ENCODE measurements at regions not wholly inside any gene's neighbourhood (a gene's known extent, or its start where the extent isn't known, plus 50 kb on each side); places are given as distances from the start of the nearest gene placed in this dataset.

- H3K4me1 ChIP-seq (ENCODE audit: control insufficient read depth in 4 of 4, insufficient read depth in 4 of 4, low read length in 3 of 4): no peaks in the 10 kb centered on the region
- 89% methylated on average over 9 of the region's 9 CpGs for WGBS
- H3K27ac ChIP-seq (ENCODE audit: low read depth in 1 of 2, low read length in 2 of 2): no peak overlapping the region
- H3K27me3 ChIP-seq (ENCODE audit: control insufficient read depth in 4 of 4, insufficient read depth in 4 of 4, low read length in 3 of 4): no peaks in the 10 kb centered on the region
- H3K9me3 ChIP-seq (ENCODE audit: control insufficient read depth in 4 of 4, low read length in 3 of 4): no peaks in the 10 kb centered on the region
- DNase-seq (ENCODE audit: low spot score): no peak
- no peaks in the 10 kb centered on the region for H3K36me3 ChIP-seq (ENCODE audit: control insufficient read depth in 4 of 4, insufficient read depth in 3 of 4, low read depth in 1 of 4, low read length in 3 of 4)
- TF ChIP-seq SP1 (IDR thresholded peaks at IDR 0.05) (no peak), NR2F2 (IDR thresholded peaks at IDR 0.05) (no peak)
- TF ChIP-seq, protein P1, sequence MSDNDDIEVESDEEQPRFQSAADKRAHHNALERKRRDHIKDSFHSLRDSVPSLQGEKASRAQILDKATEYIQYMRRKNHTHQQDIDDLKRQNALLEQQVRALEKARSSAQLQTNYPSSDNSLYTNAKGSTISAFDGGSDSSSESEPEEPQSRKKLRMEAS (IDR thresholded peaks at IDR 0.05): no peak
- no peak overlapping the region for H3K9ac ChIP-seq (ENCODE audit: low read depth in 1 of 2, low read length in 2 of 2)
- H3K4me3 ChIP-seq (ENCODE audit: low read depth in 1 of 3, low read length in 3 of 3): no peak overlapping the region
Observed at GRCh38 chr3:193942516-193943055, 193.4 kb upstream of the HES1 start.

DNA sequence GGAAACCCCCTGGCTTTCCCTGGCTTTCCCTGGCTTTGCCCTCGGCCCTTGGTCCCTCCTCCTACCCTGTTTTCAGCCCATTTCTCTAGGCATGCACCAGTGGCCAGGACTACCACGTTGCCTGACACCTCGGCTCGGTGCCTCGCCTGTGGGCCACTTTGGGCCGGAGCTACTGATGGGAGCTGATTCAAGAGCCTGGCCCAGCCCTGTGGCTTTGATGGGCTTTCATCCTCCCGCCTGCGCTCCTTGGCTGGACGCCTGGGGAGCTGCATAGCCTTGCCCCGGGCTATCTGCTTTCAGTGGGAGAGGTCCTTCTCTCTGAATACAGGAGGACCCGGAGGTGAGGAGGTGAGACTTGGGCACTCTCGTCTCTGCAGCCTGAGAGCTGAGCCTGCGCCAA lies 192.7 kb upstream of the HES1 start:
- Histone ChIP-seq H3K27ac (ENCODE audit: low read depth in 1 of 2, low read length in 2 of 2) (no peak overlapping the region), H3K4me3 (ENCODE audit: low read depth in 1 of 3, low read length in 3 of 3) (no peak overlapping the region), H3K36me3 (ENCODE audit: control insufficient read depth in 4 of 4, insufficient read depth in 3 of 4, low read depth in 1 of 4, low read length in 3 of 4) (no peaks in the 10 kb centered on the region), H3K4me1 (ENCODE audit: control insufficient read depth in 4 of 4, insufficient read depth in 4 of 4, low read length in 3 of 4) (no peaks in the 10 kb centered on the region), H3K9me3 (ENCODE audit: control insufficient read depth in 4 of 4, low read length in 3 of 4) (no peaks in the 10 kb centered on the region), H3K27me3 (ENCODE audit: control insufficient read depth in 4 of 4, insufficient read depth in 4 of 4, low read length in 3 of 4) (no peaks in the 10 kb centered on the region), H3K9ac (ENCODE audit: low read depth in 1 of 2, low read length in 2 of 2) (no peak overlapping the region)
- DNase-seq (ENCODE audit: low spot score): no peak
- TF ChIP-seq SP1 (IDR thresholded peaks at IDR 0.05) (no peak), GABPA (IDR thresholded peaks at IDR 0.05 in 1 of 2, conservative IDR thresholded peaks at IDR 0.05 in 1 of 2) (no peak), REST (IDR thresholded peaks at IDR 0.05) (no peak), NR2F2 (IDR thresholded peaks at IDR 0.05) (no peak)
- TF ChIP-seq, protein P2, sequence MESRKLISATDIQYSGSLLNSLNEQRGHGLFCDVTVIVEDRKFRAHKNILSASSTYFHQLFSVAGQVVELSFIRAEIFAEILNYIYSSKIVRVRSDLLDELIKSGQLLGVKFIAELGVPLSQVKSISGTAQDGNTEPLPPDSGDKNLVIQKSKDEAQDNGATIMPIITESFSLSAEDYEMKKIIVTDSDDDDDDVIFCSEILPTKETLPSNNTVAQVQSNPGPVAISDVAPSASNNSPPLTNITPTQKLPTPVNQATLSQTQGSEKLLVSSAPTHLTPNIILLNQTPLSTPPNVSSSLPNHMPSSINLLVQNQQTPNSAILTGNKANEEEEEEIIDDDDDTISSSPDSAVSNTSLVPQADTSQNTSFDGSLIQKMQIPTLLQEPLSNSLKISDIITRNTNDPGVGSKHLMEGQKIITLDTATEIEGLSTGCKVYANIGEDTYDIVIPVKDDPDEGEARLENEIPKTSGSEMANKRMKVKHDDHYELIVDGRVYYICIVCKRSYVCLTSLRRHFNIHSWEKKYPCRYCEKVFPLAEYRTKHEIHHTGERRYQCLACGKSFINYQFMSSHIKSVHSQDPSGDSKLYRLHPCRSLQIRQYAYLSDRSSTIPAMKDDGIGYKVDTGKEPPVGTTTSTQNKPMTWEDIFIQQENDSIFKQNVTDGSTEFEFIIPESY (IDR thresholded peaks at IDR 0.05): no peak
- 88% methylated on average over 13 of the region's 13 CpGs for WGBS

- DNase-seq (ENCODE audit: low spot score): no peak
- H3K36me3 ChIP-seq (ENCODE audit: control insufficient read depth in 4 of 4, insufficient read depth in 3 of 4, low read depth in 1 of 4, low read length in 3 of 4): no peaks in the 10 kb centered on the region
- no peak overlapping the region for H3K4me3 ChIP-seq (ENCODE audit: low read depth in 1 of 3, low read length in 3 of 3)
- no peaks in the 10 kb centered on the region for H3K9me3 ChIP-seq (ENCODE audit: control insufficient read depth in 4 of 4, low read length in 3 of 4)
- no peak overlapping the region for H3K27ac ChIP-seq (ENCODE audit: low read depth in 1 of 2, low read length in 2 of 2)
- 94% methylated on average over 18 of the region's 18 CpGs for WGBS
- H3K27me3 ChIP-seq (ENCODE audit: control insufficient read depth in 4 of 4, insufficient read depth in 4 of 4, low read length in 3 of 4): no peaks in the 10 kb centered on the region
- no peak overlapping the region for H3K9ac ChIP-seq (ENCODE audit: low read depth in 1 of 2, low read length in 2 of 2)
- H3K4me1 ChIP-seq (ENCODE audit: control insufficient read depth in 4 of 4, insufficient read depth in 4 of 4, low read length in 3 of 4): no peaks in the 10 kb centered on the region
- TF ChIP-seq TAF1 (conservative IDR thresholded peaks at IDR 0.05): no peak
- no peak for TF ChIP-seq JUND (IDR thresholded peaks at IDR 0.05)
- TF ChIP-seq RAD21 (IDR thresholded peaks at IDR 0.05): no peak
- TF ChIP-seq REST (IDR thresholded peaks at IDR 0.05): no peak
- no peak for TF ChIP-seq GABPA (IDR thresholded peaks at IDR 0.05 in 1 of 2, conservative IDR thresholded peaks at IDR 0.05 in 1 of 2)
- TF ChIP-seq SP1 (IDR thresholded peaks at IDR 0.05): no peak
- TF ChIP-seq, protein P1 (IDR thresholded peaks at IDR 0.05): no peak
- no peak for TF ChIP-seq NR2F2 (IDR thresholded peaks at IDR 0.05)
- TF ChIP-seq, protein P3, sequence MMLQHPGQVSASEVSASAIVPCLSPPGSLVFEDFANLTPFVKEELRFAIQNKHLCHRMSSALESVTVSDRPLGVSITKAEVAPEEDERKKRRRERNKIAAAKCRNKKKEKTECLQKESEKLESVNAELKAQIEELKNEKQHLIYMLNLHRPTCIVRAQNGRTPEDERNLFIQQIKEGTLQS (IDR thresholded peaks at IDR 0.05): no peak
- TF ChIP-seq HNF4G (IDR thresholded peaks at IDR 0.05): no peak
- TF ChIP-seq CTCF (IDR thresholded peaks at IDR 0.05; ENCODE audit: low read depth, low read length, missing input control): no peak
- no peak for TF ChIP-seq FOXA2 (IDR thresholded peaks at IDR 0.05)
- no peak for TF ChIP-seq RXRA (IDR thresholded peaks at IDR 0.05)
Observed at GRCh38 chr3:193943851-193944517, 192.0 kb upstream of the HES1 start.

Measured in liver (tissue), 8 donors.